K562 (cell line): ENCODE measurements at regions not wholly inside any gene's neighbourhood (a gene's known extent, or its start where the extent isn't known, plus 50 kb on each side); places are given as distances from the start of the nearest gene placed in this dataset.

Experiments used
- ATAC-seq: fragments of 200-7000 bp; cut with Tn5 transposase; 3 replicates; pipeline ENCODE4 v1.9.1; 2020; ENCODE audit warnings: moderate library complexity
- BruUV-seq: library from RNA; stranded (reverse); fragments of 400-500 nt; replicated peaks from 2 replicates; lab custom pipeline; 2021; lab: Mats Ljungman, UMichigan
- CTCF ChIA-PET: fragments of 300-600 bp; formaldehyde crosslinking; extraction: SDS; loops from one replicate; lab custom pipeline; 2021; ENCODE audit warnings: low intra/inter-chr PET ratio; lab: Yijun Ruan, JAX
- POLR2A ChIA-PET: fragments of 300-600, 350-650 bp; sonication (Branson Sonifier 250); formaldehyde crosslinking; extraction: SDS; loops from one replicate; lab custom pipeline; 2021; ENCODE audit warnings: antibody characterized with exemption, inconsistent platforms; lab: Yijun Ruan, JAX
- DNase-seq, 4 experiments: peaks; one replicate each; pipeline versions ENCODE4 v3.0.0 to v3.0.0-alpha.2; 2011 to 2018; ENCODE audit warnings: low spot score in 3 of 4, mixed read lengths in 3 of 4; ENCODE audit errors: extremely low read depth in 1 of 4
- FAIRE-seq: peaks from 2 replicates; lab custom pipeline; 2011; peaks lifted over from hg19 to GRCh38; lab: Jason Lieb, UNC
- H2AFZ ChIP-seq: 2 replicates; pipeline ENCODE4 v1.6.0; 2011; ENCODE audit warnings: low read depth, low read length, control low read depth, inconsistent platforms
- H3K27ac ChIP-seq: fragments of 200-600 bp; 3 replicates; pipeline ENCODE4 v1.8.0; 2011; ENCODE audit warnings: low read depth, mild to moderate bottlenecking, control low read depth, inconsistent platforms, low read length, moderate library complexity, mixed read lengths; ENCODE audit errors: extremely low read depth
- H3K27me3 ChIP-seq, 2 experiments: fragments of 300-600 bp in 1 of 2; 2 replicates in 1 of 2; 3 replicates in 1 of 2; pipeline versions ENCODE4 v1.6.0 to v1.8.0; 2011; ENCODE audit warnings: inconsistent platforms in 2 of 2, low read length in 2 of 2, mild to moderate bottlenecking in 1 of 2, mixed read lengths in 1 of 2, moderate library complexity in 1 of 2; ENCODE audit not compliant: control insufficient read depth in 2 of 2, insufficient read depth in 2 of 2
- H3K36me3 ChIP-seq: fragments of 300-600 bp; 3 replicates; pipeline ENCODE4 v1.8.0; 2011; ENCODE audit warnings: mild to moderate bottlenecking, low read length, inconsistent platforms; ENCODE audit not compliant: control insufficient read depth, insufficient read depth
- H3K4me1 ChIP-seq, 2 experiments: fragments of 200-600 bp in 1 of 2; replicated peaks in 1 of 2; 2 replicates in 1 of 2; 3 replicates in 1 of 2; pipeline versions ENCODE4 v1.5.1 to v1.8.0; 2011; ENCODE audit warnings: inconsistent platforms in 2 of 2, low read length in 2 of 2, mild to moderate bottlenecking in 1 of 2, mixed read lengths in 1 of 2, moderate library complexity in 1 of 2; ENCODE audit not compliant: control insufficient read depth in 2 of 2, insufficient read depth in 2 of 2
- H3K4me2 ChIP-seq: 2 replicates; pipeline ENCODE4 v1.6.1; 2011; ENCODE audit warnings: low read length, control low read depth, inconsistent platforms, mixed read lengths; ENCODE audit not compliant: insufficient read depth
- H3K4me3 ChIP-seq: fragments of 200-600 bp; sonication (generic), shearing (Covaris generic); 2 replicates; pipeline ENCODE4 v1.5.1; 2016; ENCODE audit warnings: control low read depth, inconsistent platforms
- H3K79me2 ChIP-seq: fragments of 200-600 bp; 3 replicates; pipeline ENCODE4 v1.8.0; 2011; ENCODE audit warnings: low read length, inconsistent platforms; ENCODE audit not compliant: control insufficient read depth, insufficient read depth
- H3K9ac ChIP-seq, 2 experiments: 2 replicates each; pipeline versions ENCODE4 v1.6.0 to v1.6.1; 2011; ENCODE audit warnings: low read depth in 2 of 2, low read length in 2 of 2, control low read depth in 1 of 2, inconsistent platforms in 1 of 2, mild to moderate bottlenecking in 1 of 2, mixed read lengths in 1 of 2; ENCODE audit not compliant: insufficient read depth in 1 of 2
- H3K9me1 ChIP-seq: one replicate; pipeline ENCODE4 v1.6.0; 2011; ENCODE audit warnings: inconsistent platforms, mild to moderate bottlenecking, low read length, moderate library complexity; ENCODE audit not compliant: control insufficient read depth, insufficient read depth
- H3K9me3 ChIP-seq: replicated peaks from 2 replicates; pipeline ENCODE4 v1.5.1; 2011; ENCODE audit warnings: low read depth, low read length, inconsistent platforms; ENCODE audit not compliant: control insufficient read depth, insufficient read depth
- H4K20me1 ChIP-seq: replicated peaks from 2 replicates; pipeline ENCODE4 v1.6.1; 2011; ENCODE audit warnings: low read length, inconsistent platforms, mixed read lengths; ENCODE audit not compliant: control insufficient read depth, insufficient read depth
- DACH1 ChIP-seq: fragments of 450-650 bp; IDR thresholded peaks from 2 replicates; pipeline ENCODE4 v1.6.1; 2018; ENCODE audit not compliant: partially characterized antibody
- DIDO1 ChIP-seq: fragments of 450-650 bp; IDR thresholded peaks from 2 replicates; pipeline ENCODE4 v1.6.1; 2016; ENCODE audit warnings: low read depth, missing biosample characterization, missing genetic modification characterization
- E2F1 ChIP-seq: sonication (generic); formaldehyde crosslinking; IDR thresholded peaks from 2 replicates; pipeline ENCODE4 v1.8.1; 2023; ENCODE audit warnings: mild to moderate bottlenecking, missing genetic modification reagents, moderate library complexity
- FUS ChIP-seq: fragments of 200-400 bp; formaldehyde crosslinking; optimal IDR thresholded peaks from 2 replicates; pipeline ENCODE3; 2017; ENCODE audit warnings: low read depth, low read length
- PHB2 ChIP-seq: fragments of 450-650 bp; IDR thresholded peaks from 2 replicates; pipeline ENCODE4 v1.6.1; 2017; ENCODE audit warnings: low read depth
- RBM14 ChIP-seq: fragments of 200-400 bp; formaldehyde crosslinking; IDR thresholded peaks from 2 replicates; pipeline ENCODE4 v1.6.1; 2018; ENCODE audit warnings: low read depth, mild to moderate bottlenecking, low read length, moderate library complexity, borderline replicate concordance; ENCODE audit not compliant: insufficient read depth
- SIN3A ChIP-seq, 2 experiments: fragments of 150-350 bp in 1 of 2; IDR thresholded peaks; 2 replicates each; pipeline ENCODE4 v1.6.1; 2011 to 2016; ENCODE audit warnings: borderline replicate concordance in 2 of 2, low read depth in 2 of 2, low read length in 2 of 2, mild to moderate bottlenecking in 2 of 2, moderate library complexity in 2 of 2; ENCODE audit not compliant: control insufficient read depth in 1 of 2
- SNRNP70 ChIP-seq: fragments of 200-400 bp; formaldehyde crosslinking; optimal IDR thresholded peaks from 2 replicates; pipeline ENCODE3; 2017; ENCODE audit warnings: low read depth, low read length
- TAF1 ChIP-seq: IDR thresholded peaks from 2 replicates; pipeline ENCODE4 v1.6.1; 2011; ENCODE audit warnings: mild to moderate bottlenecking, low read length, moderate library complexity; ENCODE audit not compliant: insufficient read depth, control insufficient read depth, severe bottlenecking; ENCODE audit errors: extremely low read depth
- THAP7 ChIP-seq: fragments of 250-450 bp; sonication (Bioruptor Pico); IDR thresholded peaks from 2 replicates; pipeline ENCODE4 v1.5.0; 2021
- XRCC4 ChIP-seq: IDR thresholded peaks from one replicate; pipeline ENCODE4 v1.6.1; 2011; ENCODE audit not compliant: insufficient read depth, insufficient read length; ENCODE audit errors: extremely low read depth
- ZNF644 ChIP-seq: fragments of 200-800 bp; sonication (Bioruptor generic); IDR thresholded peaks from 2 replicates; pipeline ENCODE4 v1.6.1; 2016; ENCODE audit warnings: low read depth, missing genetic modification characterization, missing compliant biosample characterization
- WGBS: fragments of 100-300 bp; shearing (Covaris generic); methylation state at CpG from one replicate; pipeline ENCODE4 v1.1.6; 2016; ENCODE audit warnings: low coverage, mixed read lengths; ENCODE audit not compliant: insufficient coverage; ENCODE audit errors: missing lambda C conversion rate; 5-methylcytosine and 5-hydroxymethylcytosine counted together
- in situ Hi-C: fragments of 300-500 bp; cut with MboI; formaldehyde crosslinking; loops from 4 replicates; pipeline ENCODE4 v1.15.0; 2018; ENCODE audit warnings: inconsistent platforms, mixed read lengths
- intact Hi-C: fragments of 100-400 bp; cut with micrococcal nuclease; formaldehyde crosslinking; loops from 2 replicates; pipeline ENCODE4 v1.14.2; 2022

- in situ Hi-C loops = no loop called here
- Histone ChIP-seq H3K9me1 (no peaks in the 10 kb centered on the region), H3K4me2 (no peak overlapping the region), H4K20me1 (no peaks in the 10 kb centered on the region), H3K4me3 (no peak overlapping the region), H3K27ac (no peak overlapping the region), H3K9ac (no peak overlapping the region), H3K79me2 (no peaks in the 10 kb centered on the region), H3K9me3 (no peaks in the 10 kb centered on the region; the same call in 1 of the 2 replicates), H2AFZ (no peak overlapping the region), H3K4me1 (no peaks in the 10 kb centered on the region), H3K36me3 (no peaks in the 10 kb centered on the region), H3K27me3 (no peaks in the 10 kb centered on the region)
- FAIRE-seq = no peak
- no TSS peak for BruUV-seq
- intact Hi-C loops = no loop called here
- POLR2A ChIA-PET = no interaction called here
- ATAC-seq = no peak
- DNase-seq = no peak
- WGBS = 0% methylated on average over 3 of the region's 3 CpGs
- TF ChIP-seq FUS (no peak), SIN3A (IDR thresholded peaks at IDR 0.05; ENCODE audit: borderline replicate concordance in 2 of 2, control insufficient read depth in 1 of 2, low read depth in 2 of 2, low read length in 2 of 2) (no peak), PHB2 (no peak), SNRNP70 (no peak), DIDO1 (no peak), RBM14 (no peak)
- CTCF ChIA-PET = no interaction called here
Measured at GRCh38 chr6:155895641-155896040, 440.0 kb upstream of the NOX3 start.

- Histone ChIP-seq H3K4me1 (no peaks in the 10 kb centered on the region), H3K79me2 (no peaks in the 10 kb centered on the region), H3K27ac (no peak overlapping the region), H3K9ac (no peak overlapping the region), H3K36me3 (no peaks in the 10 kb centered on the region), H3K9me1 (no peaks in the 10 kb centered on the region), H3K9me3 (no peaks in the 10 kb centered on the region; the same call in 1 of the 2 replicates), H3K27me3 (no peaks in the 10 kb centered on the region), H2AFZ (no peak overlapping the region), H4K20me1 (no peaks in the 10 kb centered on the region), H3K4me2 (no peak overlapping the region)
- 0% methylated on average over 5 of the region's 5 CpGs for WGBS
- DNase-seq (no peak), ATAC-seq (no peak), FAIRE-seq (no peak)
- intact Hi-C loops (no loop called here), in situ Hi-C loops (no loop called here)
- ChIA-PET CTCF (no interaction called here), POLR2A (no interaction called here)
- BruUV-seq = no TSS peak
- TF ChIP-seq DACH1 (no peak), THAP7 (no peak), XRCC4 (no peak), ZNF644 (tag) (no peak), E2F1 (no peak), TAF1 (no peak)
- TF ChIP-seq, all 486 proteins: peak for 0
- H3K4me3 ChIP-seq = no peak overlapping the region
Measured at GRCh38 chr6:155894758-155895157, 439.1 kb upstream of the NOX3 start.
